NCI-H774 (cell line): ENCODE measurements at regions not wholly inside any gene's neighbourhood (a gene's known extent, or its start where the extent isn't known, plus 50 kb on each side); places are given as distances from the start of the nearest gene placed in this dataset.

ENCODE experiments used
- DNase-seq: peaks from one replicate; lab custom pipeline; 2025; lab: John Stamatoyannopoulos, UW

DNA sequence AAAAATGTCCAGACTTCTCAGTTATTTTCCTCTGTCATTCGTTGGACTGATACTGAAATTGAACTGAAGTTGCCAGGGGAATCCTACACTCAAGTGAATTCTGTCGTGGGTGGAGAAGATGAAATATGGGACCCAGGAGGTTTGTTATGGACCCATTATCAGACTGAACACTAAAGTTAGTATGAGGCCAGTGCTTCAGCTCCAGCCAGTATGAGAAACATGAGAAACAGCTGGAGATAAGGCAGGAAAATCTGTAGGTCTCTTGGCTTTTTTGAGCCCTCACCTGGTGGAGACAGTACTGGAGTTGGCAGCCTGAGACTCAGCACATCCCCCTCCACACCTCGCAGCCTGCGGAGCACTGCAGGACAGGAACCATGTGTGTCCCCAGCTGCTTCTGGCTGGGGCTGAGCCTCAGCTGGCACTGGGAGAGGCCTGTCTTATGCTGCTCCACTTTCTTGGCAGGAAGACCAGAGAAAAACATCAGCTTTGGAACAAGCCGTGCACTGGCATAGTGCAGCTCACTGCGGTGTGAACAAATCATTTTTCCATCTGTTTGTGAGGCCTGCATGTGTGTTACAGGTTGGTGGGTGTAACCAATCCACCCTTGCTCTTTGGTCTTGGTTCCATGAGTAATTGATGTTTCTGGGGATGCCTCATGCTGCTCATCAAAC is 641.0 kb downstream of the FGF9 start:
- no peak for DNase-seq

DNA sequence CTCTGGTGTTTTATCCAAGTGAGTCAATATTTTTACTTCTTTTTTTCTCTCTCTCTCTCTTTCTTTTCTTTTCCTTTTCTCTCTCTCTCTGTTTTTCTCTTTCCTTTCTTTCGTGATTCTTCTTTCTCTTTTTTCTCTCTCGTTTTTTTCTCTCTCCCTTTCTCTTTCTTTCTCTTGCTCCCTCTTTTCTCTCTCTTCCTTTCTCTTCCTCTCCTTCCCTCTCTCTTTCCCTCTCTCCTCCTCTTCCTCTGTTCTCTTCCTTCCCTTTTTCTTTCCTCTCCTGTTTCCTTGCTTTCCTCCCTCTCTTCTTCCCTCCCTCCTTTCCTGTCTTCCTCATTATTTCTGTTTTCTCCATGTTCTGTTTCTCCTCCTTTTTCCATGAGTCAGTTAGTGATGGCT is 641.5 kb downstream of the FGF9 start:
- DNase-seq = no peak

DNA sequence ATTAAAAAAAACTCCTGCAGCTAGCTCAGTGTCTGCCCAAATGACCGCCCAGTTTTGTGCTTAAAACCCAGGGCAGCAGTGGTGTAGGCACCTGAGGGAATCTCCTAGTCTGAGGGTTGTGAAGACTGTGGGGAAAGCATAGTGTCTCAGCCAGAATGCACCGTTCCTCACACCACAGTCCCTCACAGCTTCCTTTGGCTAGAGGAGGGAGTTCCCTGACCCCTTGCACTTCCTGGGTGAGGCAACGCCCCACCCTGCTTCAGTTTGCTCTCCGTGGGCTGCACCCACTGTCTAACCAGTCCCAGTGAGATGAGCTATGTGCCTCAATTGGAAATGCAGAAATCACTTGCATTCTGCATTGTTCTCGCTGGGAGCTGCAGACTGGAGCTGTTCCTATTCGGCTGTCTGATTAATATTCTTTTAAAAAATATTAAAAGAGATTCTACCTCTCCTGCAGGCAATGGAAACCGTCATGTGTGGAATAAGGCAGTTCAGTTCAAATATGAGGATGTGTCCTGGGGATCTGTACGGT is 645.7 kb downstream of the FGF9 start:
- DNase-seq = no peak

GRCh38 chr13:22320991-22321390 is 650.1 kb downstream of the FGF9 start:
- DNase-seq = no peak

DNA sequence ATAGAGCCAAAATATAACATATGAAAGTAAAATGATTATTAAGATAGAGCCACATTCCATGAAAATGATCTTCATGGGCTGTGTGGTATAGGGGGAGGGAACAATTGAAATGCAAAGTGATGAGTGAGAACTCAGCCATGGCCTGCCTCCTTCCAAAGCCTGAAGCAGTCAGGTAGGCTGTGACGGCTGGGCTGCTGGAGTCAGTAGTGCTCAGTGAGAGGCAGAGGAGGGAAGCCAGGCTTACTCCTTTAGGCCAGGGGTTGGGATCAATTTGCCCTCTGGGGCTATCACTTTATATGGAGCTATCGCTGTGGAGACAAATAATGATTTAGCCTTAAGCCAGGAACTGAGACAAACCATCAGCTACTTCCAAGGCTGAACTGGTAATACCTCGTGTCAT is 654.9 kb downstream of the FGF9 start:
- DNase-seq = no peak

DNA sequence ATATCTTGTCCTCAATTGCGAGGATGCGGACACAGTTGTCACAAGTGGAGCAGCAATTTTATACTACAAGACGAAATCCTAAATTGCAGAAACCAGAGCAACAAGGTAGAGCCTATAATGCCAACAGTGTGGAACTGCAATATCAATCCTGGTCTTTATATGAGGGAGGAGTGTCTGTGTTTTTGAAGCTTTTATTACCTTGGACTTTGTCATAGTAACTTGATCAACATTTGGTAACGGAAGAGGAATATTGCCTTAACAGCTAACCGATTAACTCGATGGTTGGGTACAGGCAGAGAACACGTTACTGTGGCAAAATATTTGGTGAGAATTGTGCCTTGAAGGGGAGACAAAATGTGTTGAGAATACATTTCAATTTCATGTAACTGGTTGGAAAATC is 661.5 kb downstream of the FGF9 start:
- no peak for DNase-seq

GRCh38 chr13:22336460-22336859 is 665.6 kb downstream of the FGF9 start:
- DNase-seq = no peak

DNA sequence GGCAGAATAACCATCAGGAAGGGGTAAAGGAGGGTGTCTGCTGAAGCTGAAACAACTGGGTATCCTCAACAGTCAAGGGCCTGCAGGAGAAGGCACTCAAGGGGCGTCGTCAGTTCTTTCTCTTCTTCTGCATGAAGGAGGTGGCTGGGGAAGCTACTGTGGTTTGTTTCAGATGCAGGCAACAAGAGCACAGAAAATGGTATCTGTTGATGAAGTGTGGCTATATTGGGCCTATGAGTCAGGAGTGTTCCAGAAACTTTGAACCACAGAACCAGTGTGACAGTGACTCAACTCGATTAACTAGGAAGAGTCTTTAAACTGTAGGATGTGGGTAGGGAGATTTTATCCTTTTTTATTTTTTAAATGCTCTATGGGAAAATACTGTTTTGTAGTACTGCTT is 686.3 kb downstream of the FGF9 start:
- no peak for DNase-seq

DNA sequence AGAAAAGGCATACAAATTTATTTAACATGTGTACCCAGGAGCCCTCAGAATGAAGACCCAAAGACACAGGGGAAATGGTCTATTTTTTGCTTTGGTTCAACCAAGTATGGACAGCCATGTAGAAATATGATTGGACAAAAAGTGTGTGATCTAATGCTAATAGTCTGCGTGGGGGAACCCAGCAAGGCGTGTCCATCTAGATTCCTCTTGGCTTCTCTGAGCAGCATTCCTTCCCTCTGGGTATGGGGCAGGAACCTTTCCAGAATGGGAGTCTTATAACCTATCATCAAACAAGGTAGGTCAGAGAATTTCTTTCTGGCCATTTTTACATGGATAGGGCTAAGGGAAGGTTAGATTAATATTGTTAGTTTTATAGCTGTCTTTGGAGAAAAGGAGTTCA is 698.2 kb downstream of the FGF9 start:
- no peak for DNase-seq

- DNase-seq = no peak
Observed at GRCh38 chr13:22369840-22370239, 699.0 kb downstream of the FGF9 start.

- no peak for DNase-seq
Observed at GRCh38 chr13:22372261-22372660, 701.4 kb downstream of the FGF9 start.

- DNase-seq = no peak
Observed at GRCh38 chr13:22375151-22375550, 704.3 kb downstream of the FGF9 start.

DNA sequence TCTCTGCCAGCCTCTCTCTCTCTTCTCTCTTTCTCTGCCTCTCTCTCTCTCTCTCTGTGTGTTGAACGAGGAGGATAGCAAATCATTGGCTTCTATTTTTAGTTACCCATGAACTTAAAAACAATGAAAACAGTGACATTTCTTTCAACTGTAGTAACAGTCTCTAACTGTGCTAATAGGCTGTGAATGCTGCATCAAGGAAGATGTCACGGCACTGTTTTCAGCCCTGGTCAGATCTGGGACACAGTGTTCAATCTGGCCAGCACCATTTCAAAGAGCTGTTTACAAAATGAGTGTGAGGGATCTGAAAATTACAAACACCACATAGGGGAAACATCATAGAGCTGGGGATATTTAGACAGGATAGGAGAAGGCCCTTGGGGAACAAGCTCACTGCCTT is 717.0 kb downstream of the FGF9 start:
- DNase-seq = no peak

- no peak for DNase-seq
Observed at GRCh38 chr13:22399801-22400420, 729.0 kb downstream of the FGF9 start.

GRCh38 chr13:22402682-22403081 is 731.8 kb downstream of the FGF9 start:
- DNase-seq = no peak

GRCh38 chr13:22403144-22403543 is 732.3 kb downstream of the FGF9 start:
- DNase-seq = no peak

GRCh38 chr13:22405891-22406290 is 735.0 kb downstream of the FGF9 start:
- DNase-seq = no peak

GRCh38 chr13:22412452-22412851 is 741.6 kb downstream of the FGF9 start:
- no peak for DNase-seq

DNA sequence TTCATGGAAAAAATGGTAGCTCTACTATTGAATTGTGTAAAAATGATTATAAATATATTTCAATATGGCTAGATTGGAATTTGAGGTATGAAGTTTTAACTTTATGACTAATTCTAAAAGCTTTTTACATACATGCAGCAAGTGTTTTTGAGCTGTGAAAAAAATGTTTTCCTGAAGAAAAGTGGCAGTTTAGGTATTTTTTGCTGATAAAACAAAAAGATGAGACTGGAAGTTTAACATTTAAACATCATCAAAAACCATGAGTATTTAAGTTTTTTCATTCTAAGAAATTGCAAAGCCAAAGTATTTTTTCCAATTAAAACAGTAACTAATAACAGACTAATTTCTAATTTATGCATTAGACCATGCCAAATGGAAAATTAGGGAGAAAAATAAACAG is 751.1 kb downstream of the FGF9 start:
- no peak for DNase-seq

- no peak for DNase-seq
Observed at GRCh38 chr13:22422712-22423111, 751.8 kb downstream of the FGF9 start.

GRCh38 chr13:22423261-22423660 is 752.4 kb downstream of the FGF9 start:
- no peak for DNase-seq

DNA sequence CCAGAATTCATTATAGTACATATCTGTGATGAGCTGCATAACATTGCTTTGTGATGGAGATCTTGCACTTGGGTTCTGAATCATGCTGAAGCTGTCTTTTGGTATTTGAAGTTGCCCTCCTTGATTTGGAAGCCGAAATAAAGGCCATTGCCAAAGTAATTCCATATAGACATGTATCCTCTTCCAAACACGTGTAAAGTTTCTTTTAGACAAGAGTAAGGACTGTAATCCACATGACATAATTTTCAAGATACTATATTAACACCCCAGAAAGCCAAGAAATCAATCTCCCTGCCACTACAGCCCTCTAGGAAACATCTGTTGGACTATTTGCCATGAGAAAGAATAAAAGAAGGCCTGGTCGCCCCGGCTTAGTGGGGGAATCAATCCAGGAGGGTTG is 754.2 kb downstream of the FGF9 start:
- DNase-seq = no peak

DNA sequence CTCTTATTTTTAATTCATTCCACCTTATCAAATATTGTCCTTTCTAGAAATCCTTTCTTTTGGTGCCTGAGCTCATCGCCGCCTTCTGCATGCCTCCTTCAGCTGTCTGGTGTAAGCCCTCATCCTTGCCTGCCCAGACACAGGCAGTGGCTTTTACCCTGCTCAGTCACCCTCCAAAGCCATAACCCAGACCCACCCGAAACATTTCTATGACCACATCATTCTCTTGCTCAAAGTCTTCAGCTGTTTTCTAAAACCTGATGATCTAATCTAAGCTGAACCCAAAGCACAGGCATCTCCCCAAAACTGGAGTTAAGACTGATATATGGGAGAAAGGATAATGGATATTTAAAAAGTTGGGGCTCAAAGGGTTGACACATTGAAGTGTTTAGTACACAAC is 753.7 kb upstream of the SGCG start:
- no peak for DNase-seq

GRCh38 chr13:22427783-22428182 is 753.0 kb upstream of the SGCG start:
- DNase-seq = no peak
